IPS-18c (cell line): ENCODE measurements at regions not wholly inside any gene's neighbourhood (a gene's known extent, or its start where the extent isn't known, plus 50 kb on each side); places are given as distances from the start of the nearest gene placed in this dataset.

Experiments used
- H3K4me3 ChIP-seq: 2 replicates; pipeline ENCODE4 v1.7.0; 2013; ENCODE audit warnings: low read depth, mild to moderate bottlenecking, low read length, moderate library complexity; ENCODE audit not compliant: insufficient read depth
- H3K9me3 ChIP-seq: one replicate; pipeline ENCODE4 v1.6.1; 2013; ENCODE audit warnings: mild to moderate bottlenecking, low read length, moderate library complexity; ENCODE audit not compliant: control insufficient read depth, insufficient read depth

DNA sequence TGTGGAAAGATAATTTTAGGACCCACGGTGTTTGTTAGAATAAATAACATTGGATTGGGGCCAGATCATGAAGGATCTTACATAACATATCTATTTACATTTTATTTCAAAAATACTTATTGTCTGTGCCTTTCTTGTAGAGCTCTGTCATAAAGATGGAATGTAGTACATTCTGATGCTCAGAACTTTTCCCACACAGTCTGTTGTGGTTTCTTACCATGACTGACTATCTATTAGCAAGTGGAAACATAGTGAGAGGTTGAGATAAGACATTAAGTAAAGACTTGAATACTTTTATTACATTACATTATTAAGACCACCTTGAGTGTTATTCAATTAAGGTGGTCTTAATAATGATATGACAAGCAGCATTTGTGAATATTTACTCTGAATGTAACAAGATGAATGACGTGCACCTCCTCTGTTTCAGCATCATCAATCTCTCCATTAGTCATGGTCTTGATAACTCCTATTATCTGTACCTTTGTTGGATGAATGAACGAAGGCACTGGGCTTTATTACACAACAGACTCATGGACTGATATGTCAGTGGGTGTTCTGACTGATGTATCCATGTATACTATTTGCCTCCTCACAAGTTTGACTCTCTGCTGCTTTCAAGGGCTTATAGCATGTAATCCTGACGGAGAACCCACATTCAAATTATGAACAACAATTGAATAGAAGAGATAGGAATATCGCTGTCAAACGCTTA, 883.0 kb upstream of the FLRT2 start:
- H3K4me3 ChIP-seq: no peak overlapping the region
- no peaks in the 10 kb centered on the region for H3K9me3 ChIP-seq

GRCh38 chr14:84655014-84655413, 874.9 kb upstream of the FLRT2 start:
- H3K9me3 ChIP-seq: no peaks in the 10 kb centered on the region
- no peak overlapping the region for H3K4me3 ChIP-seq

GRCh38 chr14:84657911-84658310, 872.0 kb upstream of the FLRT2 start:
- no peaks in the 10 kb centered on the region for H3K9me3 ChIP-seq
- no peak overlapping the region for H3K4me3 ChIP-seq

- no peaks in the 10 kb centered on the region for H3K9me3 ChIP-seq
- H3K4me3 ChIP-seq: no peak overlapping the region
These were observed 859.1 kb upstream of the FLRT2 start for GRCh38 chr14:84670796-84671195.

GRCh38 chr14:84671776-84672175, 858.2 kb upstream of the FLRT2 start:
- Histone ChIP-seq H3K4me3 (no peak overlapping the region), H3K9me3 (no peaks in the 10 kb centered on the region)

GRCh38 chr14:84674636-84675035, 855.3 kb upstream of the FLRT2 start:
- Histone ChIP-seq H3K4me3 (no peak overlapping the region), H3K9me3 (no peaks in the 10 kb centered on the region)

DNA sequence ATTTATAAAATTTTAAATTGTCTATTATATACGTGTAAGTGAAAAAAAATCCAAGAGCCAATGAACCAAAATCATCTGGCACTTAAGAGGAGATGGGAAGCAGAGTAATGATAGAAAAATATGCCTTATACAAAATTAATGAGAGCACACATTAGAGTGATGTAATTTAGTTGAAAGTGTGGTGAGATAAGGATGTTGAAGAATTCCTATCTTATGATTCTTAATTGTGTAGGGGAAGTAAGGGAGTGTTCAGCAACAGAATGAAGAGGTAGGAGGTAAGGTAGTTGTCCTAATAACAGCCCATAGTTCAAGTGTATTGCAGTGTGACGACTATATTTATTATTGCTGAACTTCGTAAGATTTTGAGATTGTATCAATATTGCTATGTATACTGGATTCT, 843.4 kb upstream of the FLRT2 start:
- no peaks in the 10 kb centered on the region for H3K9me3 ChIP-seq
- H3K4me3 ChIP-seq: no peak overlapping the region

- Histone ChIP-seq H3K9me3 (no peaks in the 10 kb centered on the region), H3K4me3 (no peak overlapping the region)
These were observed 841.5 kb upstream of the FLRT2 start for GRCh38 chr14:84688297-84689025.

DNA sequence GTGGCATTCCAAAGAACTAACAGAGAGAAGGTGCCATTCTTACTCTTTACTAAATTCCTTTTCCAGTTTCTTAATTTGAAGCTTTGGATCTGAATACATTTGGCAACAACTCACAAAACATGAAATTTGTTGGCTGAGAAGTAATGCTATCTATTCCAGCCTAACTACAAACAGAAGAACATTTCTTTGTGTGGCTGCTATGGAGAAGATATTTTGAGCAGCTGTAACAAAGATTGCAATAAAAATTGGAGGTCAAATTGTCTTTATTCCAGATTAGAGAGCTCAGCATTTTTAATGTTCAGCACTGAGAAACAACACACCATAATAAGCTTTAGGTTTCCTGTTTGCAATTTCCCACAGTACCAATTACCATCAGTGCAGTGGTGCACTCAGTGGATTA, 835.8 kb upstream of the FLRT2 start:
- Histone ChIP-seq H3K9me3 (no peaks in the 10 kb centered on the region), H3K4me3 (no peak overlapping the region)

DNA sequence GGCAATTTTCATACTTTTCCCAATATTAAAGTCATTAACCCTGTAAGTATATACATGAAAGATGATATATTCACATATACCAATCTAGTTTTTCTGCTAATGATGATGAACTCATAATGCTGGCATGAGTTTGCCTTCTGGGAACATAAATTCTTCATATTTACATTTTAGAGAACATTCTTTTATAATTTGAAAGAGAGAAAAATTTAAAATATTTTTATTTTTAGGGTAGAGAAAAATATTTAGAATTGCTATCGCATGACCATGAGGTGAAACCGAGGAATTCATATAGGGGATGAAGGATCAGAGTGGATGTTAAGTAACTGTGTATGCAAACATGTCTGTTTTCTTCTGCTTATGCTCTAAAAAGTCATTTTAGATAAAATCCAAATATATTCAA, 825.3 kb upstream of the FLRT2 start:
- Histone ChIP-seq H3K4me3 (no peak overlapping the region), H3K9me3 (no peaks in the 10 kb centered on the region)

- no peak overlapping the region for H3K4me3 ChIP-seq
- no peaks in the 10 kb centered on the region for H3K9me3 ChIP-seq
These were observed 822.1 kb upstream of the FLRT2 start for GRCh38 chr14:84707830-84708229.

GRCh38 chr14:84708865-84709264, 821.1 kb upstream of the FLRT2 start:
- no peak overlapping the region for H3K4me3 ChIP-seq
- no peaks in the 10 kb centered on the region for H3K9me3 ChIP-seq

DNA sequence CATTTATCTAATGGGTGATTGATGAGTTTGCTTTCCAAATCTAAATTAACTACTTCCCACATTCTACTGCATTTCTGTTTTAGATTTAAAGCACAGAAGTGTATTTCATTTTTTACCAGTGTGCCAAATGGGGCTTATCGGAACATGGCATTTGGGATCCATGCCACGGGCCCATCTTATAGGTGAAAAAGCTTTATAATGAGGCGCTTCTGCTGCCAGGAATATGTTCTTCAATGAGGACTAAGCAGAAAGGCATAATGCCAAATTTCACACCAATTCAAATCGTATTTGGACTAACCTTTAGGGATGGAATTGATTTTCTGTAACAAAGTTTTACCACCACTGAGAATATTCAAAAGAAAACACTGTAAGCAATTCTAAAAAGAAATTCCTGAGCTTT, 803.5 kb upstream of the FLRT2 start:
- Histone ChIP-seq H3K4me3 (no peak overlapping the region), H3K9me3 (no peaks in the 10 kb centered on the region)

DNA sequence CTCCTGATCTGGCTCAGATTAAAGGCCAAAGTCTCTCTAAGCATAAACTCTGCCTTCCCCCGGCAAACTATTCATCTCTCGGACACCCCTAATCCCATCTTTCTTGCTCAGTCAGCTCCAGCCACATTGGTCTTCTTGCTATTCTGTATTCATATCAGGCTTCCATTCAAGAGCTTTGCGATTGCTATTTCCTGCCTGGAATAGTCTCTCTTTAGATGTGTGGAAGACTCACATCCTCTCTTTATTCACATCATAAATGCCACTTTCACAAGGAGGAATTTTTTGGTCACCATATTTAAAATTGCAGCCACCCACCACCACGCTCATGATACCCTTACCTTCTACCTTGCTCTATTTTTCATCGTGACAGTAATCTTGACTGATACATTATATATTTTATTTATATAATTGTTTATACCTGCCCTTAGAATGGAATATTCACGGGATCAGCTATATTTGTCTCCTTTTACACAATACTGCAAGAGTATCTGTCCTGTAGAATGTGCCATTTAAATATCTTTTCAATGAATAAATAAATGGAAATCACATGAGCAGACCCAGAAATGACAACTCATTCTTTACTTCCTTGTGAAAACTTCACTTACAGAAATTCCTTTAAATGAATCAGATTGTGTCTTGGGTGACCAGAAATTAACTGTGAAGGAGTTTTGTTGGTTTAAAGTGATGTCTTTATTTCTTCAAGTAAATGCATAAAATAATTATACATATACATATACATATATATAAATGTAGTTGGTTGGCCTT, 780.6 kb upstream of the FLRT2 start:
- peaks cover 2% of the 10 kb centered on the region for H3K9me3 ChIP-seq
- H3K4me3 ChIP-seq: no peak overlapping the region

- peaks cover 2% of the 10 kb centered on the region for H3K9me3 ChIP-seq
- no peak overlapping the region for H3K4me3 ChIP-seq
These were observed 779.7 kb upstream of the FLRT2 start for GRCh38 chr14:84750284-84750683.

DNA sequence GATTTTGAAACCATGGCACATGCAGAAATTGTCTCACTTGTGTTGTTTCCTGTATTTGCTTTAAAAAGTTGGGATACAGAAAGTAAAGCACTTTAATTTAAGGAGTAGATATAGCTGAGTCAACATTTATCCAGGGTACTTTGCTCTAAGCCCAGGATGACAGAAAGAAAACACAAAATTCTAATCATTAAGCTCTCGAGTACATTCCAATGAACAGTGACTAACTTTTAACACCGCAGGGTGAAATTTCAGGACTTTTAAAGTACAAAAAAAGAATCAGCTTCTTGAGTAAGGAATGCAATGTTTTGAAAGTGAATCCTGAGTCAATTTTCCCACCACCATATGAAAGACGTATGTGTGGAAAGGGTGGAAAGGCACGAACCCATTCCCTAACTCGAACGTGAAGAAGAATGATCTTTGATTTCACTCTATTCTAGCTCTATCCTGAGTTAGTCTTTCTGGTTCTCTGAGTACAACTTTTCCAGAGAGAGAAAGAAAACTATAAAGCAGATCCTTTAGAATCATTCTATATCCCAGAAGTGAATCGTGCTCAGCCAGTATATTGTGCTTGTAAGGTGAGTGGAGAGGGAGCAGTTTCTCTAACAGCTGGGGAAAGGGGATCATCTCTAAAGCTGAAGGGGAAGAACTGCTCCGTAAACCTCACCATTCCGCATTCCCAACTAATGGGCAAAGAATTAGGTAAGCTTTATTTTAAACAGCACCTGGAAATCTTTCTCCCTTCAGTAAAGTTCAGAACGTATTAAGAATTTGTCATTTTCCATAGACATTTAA, 779.0 kb upstream of the FLRT2 start:
- Histone ChIP-seq H3K4me3 (no peak overlapping the region), H3K9me3 (peaks cover 2% of the 10 kb centered on the region)

DNA sequence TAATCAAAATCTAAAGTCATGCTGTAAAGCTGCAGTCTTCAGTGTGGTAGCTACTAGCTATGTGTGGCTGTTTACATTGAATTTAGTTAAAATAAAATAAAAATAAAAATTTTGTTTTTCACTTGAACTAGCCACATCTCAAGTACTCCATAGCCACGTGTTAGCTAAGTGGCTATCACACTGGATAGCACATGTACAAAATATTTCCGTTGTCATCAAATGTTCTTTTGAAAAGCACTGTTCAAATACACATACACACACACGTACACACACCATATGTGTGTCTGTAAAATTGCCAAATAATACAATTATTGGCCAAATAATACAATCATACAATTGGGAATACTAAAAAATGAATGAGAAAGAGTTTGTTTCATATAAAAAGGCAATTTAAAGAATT, 778.2 kb upstream of the FLRT2 start:
- H3K9me3 ChIP-seq: peaks cover 2% of the 10 kb centered on the region
- no peak overlapping the region for H3K4me3 ChIP-seq
